Esophagus squamous epithelium (tissue), 5 donors: ENCODE measurements at regions not wholly inside any gene's neighbourhood (a gene's known extent, or its start where the extent isn't known, plus 50 kb on each side); places are given as distances from the start of the nearest gene placed in this dataset.

Experiments used
- DNase-seq: peaks from one replicate; lab custom pipeline; 2025; lab: John Stamatoyannopoulos, UW
- H3K27ac ChIP-seq, 4 donors: fragments of 200-600 bp; sonication (generic); one replicate each; pipeline ENCODE4 v1.5.1; 2016 to 2019; ENCODE audit warnings: mild to moderate bottlenecking in 1 of 4
- H3K27me3 ChIP-seq, 4 donors: fragments of 200-600 bp; sonication (generic); 1 replicate in 3 of 4; 2 replicates in 1 of 4; pipeline versions ENCODE4 v1.5.1 to v1.6.0; 2017 to 2021; ENCODE audit warnings: antibody characterized with exemption in 1 of 4
- H3K36me3 ChIP-seq, 3 donors: fragments of 200-600 bp; sonication (generic); one replicate each; pipeline ENCODE4 v1.5.1; 2016 to 2019
- H3K4me1 ChIP-seq, 3 donors: fragments of 200-600 bp; sonication (generic); one replicate each; pipeline ENCODE4 v1.5.1; 2017 to 2019
- H3K4me3 ChIP-seq, 4 donors: fragments of 200-600 bp; sonication (generic); 1 replicate in 3 of 4; 2 replicates in 1 of 4; pipeline ENCODE4 v1.5.1; 2016 to 2019; ENCODE audit warnings: mild to moderate bottlenecking in 2 of 4, moderate library complexity in 1 of 4
- H3K9me3 ChIP-seq, 3 donors: fragments of 200-600 bp; sonication (generic); one replicate each; pipeline ENCODE4 v1.5.1; 2016 to 2019
- CTCF ChIP-seq, 6 experiments: fragments of 450-650 bp in 4 of 6; fragments of 200-600 bp in 2 of 6; sonication (generic) in 2 of 6; IDR thresholded peaks; one replicate each; pipeline ENCODE4 v1.5.1; 2016 to 2019; ENCODE audit warnings: antibody characterized with exemption in 6 of 6, mild to moderate bottlenecking in 4 of 6, moderate library complexity in 4 of 6
- POLR2A ChIP-seq, 4 donors: fragments of 450-650 bp; IDR thresholded peaks; one replicate each; pipeline ENCODE4 v1.6.1; 2017; ENCODE audit warnings: antibody characterized with exemption in 4 of 4, mild to moderate bottlenecking in 4 of 4, moderate library complexity in 3 of 4
- WGBS, 2 donors: methylation state at CpG; one replicate each; pipeline ENCODE4 v1.1.5; 2018; 5-methylcytosine and 5-hydroxymethylcytosine counted together
- intact Hi-C: fragments of 100-400 bp; cut with DNase I; formaldehyde crosslinking; loops from one replicate; pipeline ENCODE4 v1.15.0; 2022
- donor health status: DM: yes; HTN: yes; CAD: no.

- H3K4me1 ChIP-seq: peaks cover 7 to 19% (median 18%) of the 10 kb centered on the region in 3 donors
- peak overlapping the region in 1 of 4 donors; percentile 42 for H3K4me3 ChIP-seq
- WGBS, 2 donors: 35 to 36% methylated on average over 6 of the region's 6 CpGs
- no peaks in the 10 kb centered on the region for H3K27me3 ChIP-seq
- H3K9me3 ChIP-seq: no peaks in the 10 kb centered on the region
- no peak for DNase-seq
- peak overlapping the region; percentile 52 to 73 (median 69) for H3K27ac ChIP-seq
- H3K36me3 ChIP-seq: no peaks in the 10 kb centered on the region
- intact Hi-C loops: no loop called here
- TF ChIP-seq CTCF (IDR thresholded peaks at IDR 0.05) (no peak), POLR2A (IDR thresholded peaks at IDR 0.05) (peak in 1 of 4 donors; percentile 30)
Observed at GRCh38 chr12:92208613-92209121, 63.0 kb upstream of the BTG1 start.

- DNase-seq: no peak
- no peak overlapping the region for H3K4me3 ChIP-seq
- peaks cover 7 to 19% (median 18%) of the 10 kb centered on the region in 3 donors for H3K4me1 ChIP-seq
- H3K9me3 ChIP-seq: no peaks in the 10 kb centered on the region
- intact Hi-C loops: no loop called here
- H3K36me3 ChIP-seq: no peaks in the 10 kb centered on the region
- 48 to 78% methylated on average over 1 of the region's 1 CpG for WGBS, 2 donors
- H3K27me3 ChIP-seq: no peaks in the 10 kb centered on the region
- H3K27ac ChIP-seq: no peak overlapping the region
- no peak for TF ChIP-seq CTCF (IDR thresholded peaks at IDR 0.05)
- no peak for TF ChIP-seq POLR2A (IDR thresholded peaks at IDR 0.05)
Observed at GRCh38 chr12:92206596-92206995, 61.0 kb upstream of the BTG1 start.

- DNase-seq: no peak
- Histone ChIP-seq H3K27ac (no peak overlapping the region), H3K36me3 (no peaks in the 10 kb centered on the region), H3K27me3 (no peaks in the 10 kb centered on the region), H3K4me3 (no peak overlapping the region), H3K9me3 (no peaks in the 10 kb centered on the region), H3K4me1 (peaks cover 7 to 20% (median 18%) of the 10 kb centered on the region in 3 donors)
- intact Hi-C loops: no loop called here
- 93 to 94% methylated on average over 1 of the region's 1 CpG for WGBS, 2 donors
- TF ChIP-seq POLR2A (IDR thresholded peaks at IDR 0.05) (no peak), CTCF (IDR thresholded peaks at IDR 0.05) (no peak)
Observed at GRCh38 chr12:92206011-92206410, 60.4 kb upstream of the BTG1 start.

GRCh38 chr12:92199819-92200576 lies 54.4 kb upstream of the BTG1 start:
- TF ChIP-seq CTCF (IDR thresholded peaks at IDR 0.05): no peak
- intact Hi-C loops: no loop called here
- Histone ChIP-seq H3K4me1 (peaks cover 0 to 7% (median 0%) of the 10 kb centered on the region in 3 donors), H3K4me3 (no peak overlapping the region), H3K27me3 (no peaks in the 10 kb centered on the region), H3K36me3 (no peaks in the 10 kb centered on the region), H3K9me3 (peaks cover 0 to 7% (median 0%) of the 10 kb centered on the region in 3 donors), H3K27ac (no peak overlapping the region)
- no peak for DNase-seq
- WGBS, 2 donors: 84 to 90% methylated on average over 6 of the region's 6 CpGs

- no peak overlapping the region for H3K27ac ChIP-seq
- no peaks in the 10 kb centered on the region for H3K36me3 ChIP-seq
- 89 to 91% methylated on average over 4 of the region's 4 CpGs for WGBS, 2 donors
- H3K4me3 ChIP-seq: no peak overlapping the region
- H3K4me1 ChIP-seq: peaks cover 0 to 7% (median 0%) of the 10 kb centered on the region in 3 donors
- peaks cover 0 to 7% (median 0%) of the 10 kb centered on the region in 3 donors for H3K9me3 ChIP-seq
- H3K27me3 ChIP-seq: no peaks in the 10 kb centered on the region
- intact Hi-C loops: no loop called here
- no peak for DNase-seq
- TF ChIP-seq POLR2A (IDR thresholded peaks at IDR 0.05): no peak
- TF ChIP-seq CTCF (IDR thresholded peaks at IDR 0.05): no peak
Observed at GRCh38 chr12:92197815-92198214, 52.2 kb upstream of the BTG1 start.
